ENCODE measurements at regions not wholly inside any gene's neighbourhood (a gene's known extent, or its start where the extent isn't known, plus 50 kb on each side); places are given as distances from the start of the nearest gene placed in this dataset.

DNA sequence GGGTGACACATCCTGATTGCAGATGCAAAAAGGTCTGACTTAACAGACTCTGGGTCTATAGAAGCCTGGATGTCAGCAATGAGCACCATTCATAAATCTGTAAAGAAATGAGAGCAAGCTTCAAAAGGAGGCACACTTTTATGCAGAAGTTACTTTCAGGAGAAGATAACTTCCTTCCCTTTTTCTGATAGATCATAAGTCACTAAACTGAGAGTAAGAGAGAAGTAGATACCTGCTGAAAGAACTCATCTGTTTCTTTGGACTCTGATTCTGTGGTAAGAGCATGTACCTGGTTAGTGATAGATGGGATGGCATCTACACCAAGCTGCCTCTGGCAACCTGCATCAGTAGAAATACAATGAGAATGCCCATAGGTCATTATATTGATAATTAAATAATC is 525.6 kb downstream of the CETN3 start:
- ChIA-PET POLR2A (ENCODE audit: partially characterized antibody) (no interaction called here), CTCF (ENCODE audit: partially characterized antibody) (no interaction called here)
- H3K79me2 ChIP-seq (ENCODE audit: control insufficient read depth in 1 of 2, insufficient read depth in 2 of 2, low read length in 2 of 2) = no peaks in the 10 kb centered on the region
- no peaks in the 10 kb centered on the region for H3K4me1 ChIP-seq (replicated peaks in 1 of 4; ENCODE audit: control insufficient read depth in 3 of 4, insufficient read depth in 4 of 4, low read length in 3 of 4)
- H3K23ac ChIP-seq (ENCODE audit: insufficient read length) = no peak overlapping the region
- H3K27ac ChIP-seq (ENCODE audit: low read depth, low read length) = no peak overlapping the region
- no peaks in the 10 kb centered on the region for H3K23me2 ChIP-seq (ENCODE audit: low read depth, low read length)
- FAIRE-seq (no peak), DNase-seq (ENCODE audit: low read depth in 1 of 2, low spot score in 2 of 2) (no peak)
- no peak overlapping the region for H2BK20ac ChIP-seq (ENCODE audit: low read length)
- no peaks in the 10 kb centered on the region for H3K79me1 ChIP-seq (ENCODE audit: low read depth, low read length)
- no peak overlapping the region for H2BK15ac ChIP-seq (ENCODE audit: low read length)
- H4K20me1 ChIP-seq (replicated peaks in 1 of 2; ENCODE audit: control insufficient read depth in 1 of 2, insufficient read depth in 2 of 2, low read length in 2 of 2) = no peaks in the 10 kb centered on the region
- H3K14ac ChIP-seq (ENCODE audit: insufficient read length) = no peak overlapping the region
- TF ChIP-seq TCF12 (IDR thresholded peaks at IDR 0.05; ENCODE audit: low read depth, low read length) (no peak), FOSL1 (IDR thresholded peaks at IDR 0.05; ENCODE audit: insufficient read depth, low read depth, low read length) (no peak), SP4 (IDR thresholded peaks at IDR 0.05; ENCODE audit: low read length) (no peak), KDM1A (IDR thresholded peaks at IDR 0.05; ENCODE audit: borderline replicate concordance, low read length) (no peak), CBX8 (IDR thresholded peaks at IDR 0.05; ENCODE audit: borderline replicate concordance, low read depth, low read length) (no peak), CHD1 (IDR thresholded peaks at IDR 0.05; ENCODE audit: low read depth, low read length) (no peak), RXRA (IDR thresholded peaks at IDR 0.05; ENCODE audit: insufficient read depth, low read depth, low read length) (no peak), SP1 (IDR thresholded peaks at IDR 0.05; ENCODE audit: low read depth, low read length) (no peak), POU5F1 (IDR thresholded peaks at IDR 0.05; ENCODE audit: low read depth, low read length) (no peak)
- H3K4ac ChIP-seq (replicated peaks; ENCODE audit: insufficient read length, low read depth, low read length) = no peak overlapping the region
- H3K18ac ChIP-seq (ENCODE audit: extremely low read depth, low read length) = no peak overlapping the region
- H3K4me2 ChIP-seq (ENCODE audit: insufficient read depth in 1 of 2, low read depth in 2 of 2, low read length in 2 of 2) = no peak overlapping the region
- no peak overlapping the region for H2BK5ac ChIP-seq (ENCODE audit: low read depth, low read length)
- no peak overlapping the region for H3K4me3 ChIP-seq (ENCODE audit: extremely low read depth in 1 of 4, insufficient read depth in 2 of 4, low read depth in 3 of 4, low read length in 4 of 4)
- H2BK120ac ChIP-seq (replicated peaks; ENCODE audit: low read depth, low read length) = no peak overlapping the region
- H4K8ac ChIP-seq (ENCODE audit: extremely low read depth, insufficient read depth, low read length) = no peak overlapping the region
- no peak overlapping the region for H2BK12ac ChIP-seq (ENCODE audit: low read depth, low read length)
- no peaks in the 10 kb centered on the region for H3K27me3 ChIP-seq (replicated peaks in 1 of 4; ENCODE audit: control insufficient read depth in 3 of 4, extremely low read depth in 1 of 4, insufficient read depth in 3 of 4, low read length in 3 of 4)
- no peaks in the 10 kb centered on the region for H3K9me3 ChIP-seq (ENCODE audit: insufficient read depth in 2 of 2, low read depth in 1 of 2, low read length in 1 of 2)
- no peak overlapping the region for H4K5ac ChIP-seq (ENCODE audit: insufficient read length, low read depth, low read length)
- H4K91ac ChIP-seq (replicated peaks; ENCODE audit: insufficient read length, low read length) = no peak overlapping the region
- no peak overlapping the region for H2AFZ ChIP-seq (ENCODE audit: low read length)
- no peak overlapping the region for H2AK5ac ChIP-seq (ENCODE audit: low read depth, low read length)
- H3K56ac ChIP-seq (replicated peaks; ENCODE audit: insufficient read length, low read depth, low read length) = no peak overlapping the region
- H3K9ac ChIP-seq (replicated peaks in 1 of 4; ENCODE audit: extremely low read depth in 1 of 4, low read depth in 3 of 4, low read length in 3 of 4) = no peak overlapping the region
- no peaks in the 10 kb centered on the region for H3K36me3 ChIP-seq (ENCODE audit: control insufficient read depth in 2 of 4, insufficient read depth in 4 of 4, low read length in 3 of 4)
